ENCODE measurements at regions not wholly inside any gene's neighbourhood (a gene's known extent, or its start where the extent isn't known, plus 50 kb on each side); places are given as distances from the start of the nearest gene placed in this dataset.

DNA sequence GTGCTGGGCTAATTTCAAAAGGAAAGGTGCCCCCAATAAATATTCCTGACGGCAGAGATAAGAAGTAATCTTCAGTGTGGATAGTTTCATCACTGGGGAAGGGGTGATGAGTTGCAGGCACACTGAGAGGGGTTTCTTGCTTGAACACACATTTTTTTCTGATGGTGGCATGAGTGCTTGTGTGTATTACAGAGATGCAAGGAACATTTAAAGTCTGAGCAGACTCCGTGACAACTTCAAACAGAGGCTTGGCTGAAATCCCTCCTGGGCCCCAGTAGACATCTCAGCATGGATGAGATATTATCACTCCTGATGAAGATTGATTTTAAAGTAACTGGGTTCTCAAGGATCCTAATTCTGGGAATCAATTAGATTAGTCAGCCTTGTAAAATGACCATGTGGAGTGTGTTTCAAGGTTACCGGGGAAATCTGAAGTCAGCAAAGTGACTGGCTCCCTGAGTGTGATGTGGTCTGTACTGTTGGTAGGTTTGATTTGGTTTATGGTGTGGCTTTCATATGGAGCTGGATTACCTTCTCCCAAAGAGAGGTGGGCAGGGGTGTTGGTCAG, 435.8 kb upstream of the EEF2KMT start:
- no peak for TF ChIP-seq EZH2 (IDR thresholded peaks at IDR 0.05; ENCODE audit: low read length)
- TF ChIP-seq, protein P1, sequence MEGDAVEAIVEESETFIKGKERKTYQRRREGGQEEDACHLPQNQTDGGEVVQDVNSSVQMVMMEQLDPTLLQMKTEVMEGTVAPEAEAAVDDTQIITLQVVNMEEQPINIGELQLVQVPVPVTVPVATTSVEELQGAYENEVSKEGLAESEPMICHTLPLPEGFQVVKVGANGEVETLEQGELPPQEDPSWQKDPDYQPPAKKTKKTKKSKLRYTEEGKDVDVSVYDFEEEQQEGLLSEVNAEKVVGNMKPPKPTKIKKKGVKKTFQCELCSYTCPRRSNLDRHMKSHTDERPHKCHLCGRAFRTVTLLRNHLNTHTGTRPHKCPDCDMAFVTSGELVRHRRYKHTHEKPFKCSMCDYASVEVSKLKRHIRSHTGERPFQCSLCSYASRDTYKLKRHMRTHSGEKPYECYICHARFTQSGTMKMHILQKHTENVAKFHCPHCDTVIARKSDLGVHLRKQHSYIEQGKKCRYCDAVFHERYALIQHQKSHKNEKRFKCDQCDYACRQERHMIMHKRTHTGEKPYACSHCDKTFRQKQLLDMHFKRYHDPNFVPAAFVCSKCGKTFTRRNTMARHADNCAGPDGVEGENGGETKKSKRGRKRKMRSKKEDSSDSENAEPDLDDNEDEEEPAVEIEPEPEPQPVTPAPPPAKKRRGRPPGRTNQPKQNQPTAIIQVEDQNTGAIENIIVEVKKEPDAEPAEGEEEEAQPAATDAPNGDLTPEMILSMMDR (optimal IDR thresholded peaks at IDR 0.05 in 1 of 3, IDR thresholded peaks at IDR 0.05 in 1 of 3, conservative IDR thresholded peaks at IDR 0.05 in 1 of 3; ENCODE audit: extremely low read depth in 1 of 3, insufficient read depth in 2 of 3, low read length in 3 of 3): no peak

Measured in keratinocyte (primary cell).